ENCODE measurements at regions not wholly inside any gene's neighbourhood (a gene's known extent, or its start where the extent isn't known, plus 50 kb on each side); places are given as distances from the start of the nearest gene placed in this dataset.

DNA sequence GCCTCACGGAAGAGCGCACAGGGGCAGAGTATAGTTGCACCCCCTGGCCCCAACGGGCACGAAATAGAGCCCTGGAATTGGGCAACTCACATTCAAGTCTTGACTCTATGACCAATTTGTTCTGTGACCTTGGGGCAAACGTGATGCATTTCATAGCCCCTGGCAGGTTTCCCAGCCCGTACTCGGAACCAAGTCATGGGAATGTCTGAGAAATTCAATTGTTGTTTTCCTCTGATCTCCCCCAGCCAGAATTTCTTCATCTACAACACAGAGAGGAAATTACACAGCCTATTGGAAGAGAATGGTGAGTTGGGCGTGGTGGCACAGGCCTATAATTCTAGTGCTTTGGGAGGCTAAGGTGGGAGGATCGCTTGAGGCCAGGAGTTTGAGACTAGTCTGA lies 322.3 kb upstream of the SULF2 start:
- Histone ChIP-seq H3K9me3 (ENCODE audit: control insufficient read depth, low read depth, low read length) (no peaks in the 10 kb centered on the region), H3K4me3 (ENCODE audit: low read length) (no peak overlapping the region), H3K27me3 (ENCODE audit: control insufficient read depth, insufficient read depth, low read length) (no peaks in the 10 kb centered on the region), H3K27ac (ENCODE audit: low read length) (no peak overlapping the region), H3K36me3 (ENCODE audit: control insufficient read depth, insufficient read depth, low read length) (no peaks in the 10 kb centered on the region), H3K4me1 (ENCODE audit: control insufficient read depth, insufficient read depth, low read length) (no peaks in the 10 kb centered on the region)
- no CpG with 5 or more reads among the region's 9 CpGs for WGBS (ENCODE audit: insufficient coverage, low lambda C conversion rate)
- no peak for DNase-seq

DNA sequence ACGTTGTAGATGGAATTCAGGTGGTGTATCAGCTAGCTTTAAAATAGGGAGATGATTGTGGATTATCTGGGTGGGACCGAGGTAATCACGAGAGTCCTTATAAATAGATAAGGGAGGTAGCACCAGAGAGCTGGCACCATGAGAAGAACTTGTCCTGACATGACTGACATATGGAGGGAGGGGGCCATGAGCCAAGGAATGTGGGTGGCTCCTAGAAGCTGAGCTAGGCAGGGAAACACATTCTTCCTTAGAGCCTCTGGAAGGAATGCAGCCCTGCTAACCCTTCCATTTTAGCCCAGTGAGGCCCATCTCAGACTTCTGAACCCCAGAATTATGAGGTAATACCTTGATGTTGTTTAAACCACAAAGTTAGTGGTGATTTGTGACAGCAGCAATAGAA lies 321.1 kb upstream of the SULF2 start:
- no peak overlapping the region for H3K27ac ChIP-seq (ENCODE audit: low read length)

GRCh38 chr20:48105526-48105925 lies 320.2 kb upstream of the SULF2 start:
- no peaks in the 10 kb centered on the region for H3K36me3 ChIP-seq (ENCODE audit: control insufficient read depth, insufficient read depth, low read length)
- H3K27ac ChIP-seq (ENCODE audit: low read length), result no peak overlapping the region
- H3K4me1 ChIP-seq (ENCODE audit: control insufficient read depth, insufficient read depth, low read length), result no peaks in the 10 kb centered on the region
- peaks cover 2% of the 10 kb centered on the region for H3K27me3 ChIP-seq (ENCODE audit: control insufficient read depth, insufficient read depth, low read length)
- WGBS (ENCODE audit: insufficient coverage, low lambda C conversion rate), result no CpG with 5 or more reads among the region's 11 CpGs
- no peak for DNase-seq
- no peak overlapping the region for H3K4me3 ChIP-seq (ENCODE audit: low read length)
- no peaks in the 10 kb centered on the region for H3K9me3 ChIP-seq (ENCODE audit: control insufficient read depth, low read depth, low read length)

More for the DNA sequence above, 321.1 kb upstream of the SULF2 start:
- Histone ChIP-seq H3K36me3 (ENCODE audit: control insufficient read depth, insufficient read depth, low read length) (no peaks in the 10 kb centered on the region), H3K4me3 (ENCODE audit: low read length) (no peak overlapping the region), H3K4me1 (ENCODE audit: control insufficient read depth, insufficient read depth, low read length) (no peaks in the 10 kb centered on the region), H3K9me3 (ENCODE audit: control insufficient read depth, low read depth, low read length) (no peaks in the 10 kb centered on the region), H3K27me3 (ENCODE audit: control insufficient read depth, insufficient read depth, low read length) (no peaks in the 10 kb centered on the region)
- WGBS (ENCODE audit: insufficient coverage, low lambda C conversion rate), result 80% methylated on average over 3 of the region's 3 CpGs
- DNase-seq, result no peak

GRCh38 chr20:48102931-48103660 lies 317.8 kb upstream of the SULF2 start:
- DNase-seq, result no peak
- Histone ChIP-seq H3K36me3 (ENCODE audit: control insufficient read depth, insufficient read depth, low read length) (no peaks in the 10 kb centered on the region), H3K27me3 (ENCODE audit: control insufficient read depth, insufficient read depth, low read length) (peaks cover 2% of the 10 kb centered on the region), H3K4me1 (ENCODE audit: control insufficient read depth, insufficient read depth, low read length) (no peaks in the 10 kb centered on the region), H3K4me3 (ENCODE audit: low read length) (no peak overlapping the region), H3K27ac (ENCODE audit: low read length) (no peak overlapping the region), H3K9me3 (ENCODE audit: control insufficient read depth, low read depth, low read length) (no peaks in the 10 kb centered on the region)
- WGBS (ENCODE audit: insufficient coverage, low lambda C conversion rate), result 60% methylated on average over 2 of the region's 11 CpGs

DNA sequence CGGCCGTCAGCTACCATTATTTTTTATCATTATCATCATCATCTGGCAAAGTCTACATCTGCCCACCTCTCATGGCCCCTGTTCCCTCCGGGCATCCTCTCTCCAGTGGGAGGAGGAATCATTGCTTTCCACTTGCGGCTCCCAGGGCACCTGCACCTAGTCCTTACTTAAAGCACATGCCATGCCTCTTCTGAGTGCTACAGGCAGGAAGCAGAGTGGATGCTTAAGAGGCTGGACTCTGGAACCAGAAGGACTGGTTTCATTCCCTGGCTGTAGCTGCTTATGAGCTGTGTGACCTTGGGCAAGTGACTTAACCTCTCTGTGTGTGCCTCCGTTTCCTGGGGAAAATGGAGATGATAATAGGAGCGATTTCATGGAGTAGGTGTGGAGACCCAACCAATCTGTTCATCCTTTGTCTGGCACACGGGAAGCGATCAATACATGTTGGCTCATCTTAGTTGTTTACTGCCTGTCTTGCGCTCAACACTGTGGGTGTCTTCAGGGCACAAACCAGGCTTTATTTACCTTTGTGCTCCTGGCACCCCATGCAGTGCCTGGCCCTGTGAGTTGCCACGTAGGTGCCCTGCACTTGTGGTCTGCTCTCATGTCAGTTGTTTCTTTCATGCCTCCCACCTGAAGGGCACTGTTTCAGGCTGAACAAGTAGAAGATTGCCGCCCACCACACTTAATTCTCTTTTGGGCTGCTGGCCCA lies 317.0 kb upstream of the SULF2 start:
- H3K4me1 ChIP-seq (ENCODE audit: control insufficient read depth, insufficient read depth, low read length), result no peaks in the 10 kb centered on the region
- H3K36me3 ChIP-seq (ENCODE audit: control insufficient read depth, insufficient read depth, low read length), result no peaks in the 10 kb centered on the region
- no peak overlapping the region for H3K4me3 ChIP-seq (ENCODE audit: low read length)
- H3K9me3 ChIP-seq (ENCODE audit: control insufficient read depth, low read depth, low read length), result no peaks in the 10 kb centered on the region
- H3K27me3 ChIP-seq (ENCODE audit: control insufficient read depth, insufficient read depth, low read length), result peaks cover 2% of the 10 kb centered on the region
- WGBS (ENCODE audit: insufficient coverage, low lambda C conversion rate), result no CpG with 5 or more reads among the region's 11 CpGs
- no peak for DNase-seq
- H3K27ac ChIP-seq (ENCODE audit: low read length), result no peak overlapping the region

- H3K4me3 ChIP-seq (ENCODE audit: low read length), result no peak overlapping the region
- no peak for DNase-seq
- H3K27me3 ChIP-seq (ENCODE audit: control insufficient read depth, insufficient read depth, low read length), result peaks cover 2% of the 10 kb centered on the region
- H3K9me3 ChIP-seq (ENCODE audit: control insufficient read depth, low read depth, low read length), result no peaks in the 10 kb centered on the region
- no peaks in the 10 kb centered on the region for H3K4me1 ChIP-seq (ENCODE audit: control insufficient read depth, insufficient read depth, low read length)
- WGBS (ENCODE audit: insufficient coverage, low lambda C conversion rate), result no CpG with 5 or more reads among the region's 3 CpGs
- H3K36me3 ChIP-seq (ENCODE audit: control insufficient read depth, insufficient read depth, low read length), result no peaks in the 10 kb centered on the region
- H3K27ac ChIP-seq (ENCODE audit: low read length), result no peak overlapping the region
These were observed 315.2 kb upstream of the SULF2 start for GRCh38 chr20:48100483-48100882.

DNA sequence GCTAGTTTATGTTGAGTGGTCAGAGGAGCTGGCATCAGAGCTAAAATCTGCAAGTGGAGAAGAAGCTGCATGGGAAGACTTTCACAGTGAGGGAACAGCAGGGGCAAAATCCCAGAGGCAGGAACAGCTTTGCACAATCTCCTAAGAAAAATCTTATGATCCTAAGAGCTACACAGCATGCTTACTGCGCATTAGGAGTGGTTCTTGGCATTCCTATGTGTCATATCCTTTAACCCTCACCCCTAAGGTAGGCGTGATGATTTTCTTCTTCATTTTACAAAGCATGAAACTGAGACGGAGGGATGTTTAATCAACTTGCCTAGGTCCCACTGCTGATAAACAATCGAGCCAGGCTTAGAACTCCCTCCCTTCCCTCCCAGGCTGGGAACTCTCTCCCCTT lies 313.6 kb upstream of the SULF2 start:
- Histone ChIP-seq H3K9me3 (ENCODE audit: control insufficient read depth, low read depth, low read length) (no peaks in the 10 kb centered on the region), H3K27me3 (ENCODE audit: control insufficient read depth, insufficient read depth, low read length) (peaks cover 2% of the 10 kb centered on the region), H3K27ac (ENCODE audit: low read length) (no peak overlapping the region), H3K4me1 (ENCODE audit: control insufficient read depth, insufficient read depth, low read length) (no peaks in the 10 kb centered on the region), H3K36me3 (ENCODE audit: control insufficient read depth, insufficient read depth, low read length) (no peaks in the 10 kb centered on the region), H3K4me3 (ENCODE audit: low read length) (no peak overlapping the region)
- no peak for DNase-seq
- no CpG with 5 or more reads among the region's 4 CpGs for WGBS (ENCODE audit: insufficient coverage, low lambda C conversion rate)

DNA sequence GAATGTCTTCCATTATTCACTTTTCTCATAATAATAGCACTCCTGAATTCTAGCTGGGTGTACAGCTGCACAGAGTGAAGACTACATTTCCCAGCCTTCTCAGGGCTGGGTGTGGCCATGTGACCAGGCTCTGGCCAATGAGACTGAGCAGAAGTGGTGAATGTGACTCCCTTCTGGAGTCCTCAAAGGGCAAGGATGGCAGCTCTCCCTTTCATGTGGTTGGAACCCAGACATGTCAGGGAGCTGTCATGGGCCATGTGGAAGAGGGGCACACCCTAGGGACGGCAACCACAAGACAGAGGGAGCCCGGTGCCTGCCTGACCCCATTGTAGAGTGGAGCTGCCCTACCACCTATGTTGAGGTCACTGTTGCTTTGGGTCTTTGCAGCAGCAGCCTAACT lies 312.8 kb upstream of the SULF2 start:
- DNase-seq, result no peak
- WGBS (ENCODE audit: insufficient coverage, low lambda C conversion rate), result no CpG with 5 or more reads among the region's 2 CpGs
- H3K27me3 ChIP-seq (ENCODE audit: control insufficient read depth, insufficient read depth, low read length), result peaks cover 2% of the 10 kb centered on the region
- no peak overlapping the region for H3K27ac ChIP-seq (ENCODE audit: low read length)
- no peaks in the 10 kb centered on the region for H3K36me3 ChIP-seq (ENCODE audit: control insufficient read depth, insufficient read depth, low read length)
- H3K4me1 ChIP-seq (ENCODE audit: control insufficient read depth, insufficient read depth, low read length), result no peaks in the 10 kb centered on the region
- H3K4me3 ChIP-seq (ENCODE audit: low read length), result no peak overlapping the region
- H3K9me3 ChIP-seq (ENCODE audit: control insufficient read depth, low read depth, low read length), result no peaks in the 10 kb centered on the region

DNA sequence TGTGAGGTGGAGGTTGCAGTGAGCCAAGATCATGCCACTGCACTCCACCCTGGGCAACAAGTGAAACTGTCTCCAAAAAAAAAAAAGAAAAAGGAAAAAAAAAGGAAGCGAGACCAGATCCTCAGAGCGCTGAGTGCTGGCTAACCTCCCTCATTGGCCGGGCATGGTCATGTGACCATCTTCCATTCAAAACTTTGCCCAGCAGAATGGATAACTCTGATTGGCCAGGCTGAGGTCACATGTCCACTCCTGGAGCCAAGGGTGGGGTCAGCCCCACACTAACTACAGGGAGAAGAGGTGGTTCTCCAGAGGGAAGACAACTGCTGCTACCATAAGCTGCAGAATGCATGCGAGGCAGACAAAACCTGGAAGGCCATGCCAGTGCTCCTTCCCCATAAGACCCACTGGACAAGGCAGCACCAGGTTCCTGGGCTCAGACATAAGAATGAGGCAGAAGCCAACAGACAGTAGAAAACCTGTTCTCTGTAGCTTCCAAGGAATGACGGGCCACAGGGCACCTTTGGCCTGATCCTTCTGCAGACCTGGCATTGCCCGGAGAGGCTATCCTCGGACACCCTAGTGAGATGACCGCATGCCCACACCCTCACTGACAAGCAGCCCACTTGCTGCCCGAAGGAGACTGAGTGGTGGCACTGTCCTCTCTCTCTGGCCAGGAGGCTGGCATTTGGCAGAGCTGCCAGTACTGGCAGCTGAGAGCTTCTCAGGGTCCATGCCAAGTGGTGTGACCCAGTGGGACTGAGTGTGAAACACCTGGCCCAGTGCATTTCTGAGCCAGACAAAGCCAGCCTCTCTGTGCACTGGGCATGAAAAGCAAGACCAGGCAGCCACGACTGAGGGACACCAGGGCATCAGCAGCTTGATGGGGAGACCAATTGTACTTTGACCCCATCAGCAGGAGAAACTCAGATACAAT lies 311.9 kb upstream of the SULF2 start:
- H3K4me1 ChIP-seq (ENCODE audit: control insufficient read depth, insufficient read depth, low read length), result no peaks in the 10 kb centered on the region
- DNase-seq, result peak in 1 of 2 donors; percentile 7
- no peak overlapping the region for H3K4me3 ChIP-seq (ENCODE audit: low read length)
- no peaks in the 10 kb centered on the region for H3K36me3 ChIP-seq (ENCODE audit: control insufficient read depth, insufficient read depth, low read length)
- peaks cover 2% of the 10 kb centered on the region for H3K27me3 ChIP-seq (ENCODE audit: control insufficient read depth, insufficient read depth, low read length)
- H3K9me3 ChIP-seq (ENCODE audit: control insufficient read depth, low read depth, low read length), result no peaks in the 10 kb centered on the region
- H3K27ac ChIP-seq (ENCODE audit: low read length), result no peak overlapping the region
- no CpG with 5 or more reads among the region's 10 CpGs for WGBS (ENCODE audit: insufficient coverage, low lambda C conversion rate)

- no peaks in the 10 kb centered on the region for H3K36me3 ChIP-seq (ENCODE audit: control insufficient read depth, insufficient read depth, low read length)
These were observed 311.1 kb upstream of the SULF2 start for GRCh38 chr20:48096212-48096875.

More at GRCh38 chr20:48096212-48096875, 311.1 kb upstream of the SULF2 start:
- DNase-seq, result no peak
- Histone ChIP-seq H3K4me3 (ENCODE audit: low read length) (no peak overlapping the region), H3K27ac (ENCODE audit: low read length) (no peak overlapping the region), H3K4me1 (ENCODE audit: control insufficient read depth, insufficient read depth, low read length) (no peaks in the 10 kb centered on the region), H3K27me3 (ENCODE audit: control insufficient read depth, insufficient read depth, low read length) (peaks cover 2% of the 10 kb centered on the region), H3K9me3 (ENCODE audit: control insufficient read depth, low read depth, low read length) (no peaks in the 10 kb centered on the region)
- WGBS (ENCODE audit: insufficient coverage, low lambda C conversion rate), result no CpG with 5 or more reads among the region's 12 CpGs
